ENCODE measurements at regions not wholly inside any gene's neighbourhood (a gene's known extent, or its start where the extent isn't known, plus 50 kb on each side); places are given as distances from the start of the nearest gene placed in this dataset.
"Not testable (repeated sequence)": the region's sequence is repeated elsewhere in the genome, so short reads cannot be mapped to it uniquely, and the experiment has no call there.

DNA sequence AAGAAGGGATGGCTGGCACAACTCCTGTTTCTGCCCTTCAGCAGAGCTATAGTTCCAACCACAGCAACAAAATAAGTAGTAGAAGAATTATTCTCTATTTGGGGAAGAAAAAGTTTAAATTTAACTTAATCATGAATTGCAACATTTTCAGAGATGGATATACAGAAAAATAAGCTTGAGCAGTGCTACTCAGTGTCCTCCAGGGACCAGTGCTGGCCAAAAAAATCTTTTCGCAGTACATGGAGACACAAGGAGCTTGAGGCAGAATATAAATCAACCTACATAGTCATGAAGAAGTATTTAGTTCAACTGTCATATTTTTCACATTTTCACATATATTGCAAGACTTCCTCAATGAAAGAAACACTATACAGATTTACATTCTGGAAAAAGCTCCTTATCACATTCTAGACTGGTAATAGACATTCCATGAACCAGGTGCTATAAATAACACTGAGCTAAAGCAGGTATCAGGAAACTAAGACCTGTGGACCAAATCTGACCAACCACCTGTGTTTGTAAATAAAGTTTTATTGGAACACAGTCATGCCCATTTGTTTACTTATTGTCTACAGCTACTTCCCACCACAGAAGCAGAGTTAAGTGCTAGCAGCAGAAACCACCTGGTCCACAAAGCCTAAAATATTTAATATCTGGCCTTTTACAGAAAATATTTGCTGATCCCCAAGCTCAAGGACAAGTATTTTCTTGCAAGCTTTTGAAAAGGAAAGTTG is 101.9 kb downstream of the RGS21 start:
- no peak for DNase-seq

DNA sequence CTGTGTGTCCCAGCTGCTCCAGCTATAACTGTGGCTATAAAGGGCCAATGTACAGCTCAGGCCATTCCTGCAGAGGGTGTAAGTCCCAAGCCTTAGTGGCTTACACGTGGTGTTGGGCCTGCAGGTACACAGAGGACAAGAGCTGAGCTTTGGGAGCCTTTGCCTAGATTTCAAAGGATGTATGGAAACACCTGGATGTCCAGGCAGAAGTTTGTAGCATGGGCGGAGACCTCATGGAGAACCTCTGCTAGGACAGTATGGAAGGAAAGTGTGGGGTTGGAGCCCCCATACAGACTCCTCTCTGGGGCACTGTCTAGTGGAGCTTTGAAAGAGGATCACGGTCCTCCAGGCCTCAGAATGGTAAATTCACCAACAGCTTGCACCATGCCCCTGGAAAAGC is 113.9 kb downstream of the RGS21 start:
- no peak for DNase-seq

DNA sequence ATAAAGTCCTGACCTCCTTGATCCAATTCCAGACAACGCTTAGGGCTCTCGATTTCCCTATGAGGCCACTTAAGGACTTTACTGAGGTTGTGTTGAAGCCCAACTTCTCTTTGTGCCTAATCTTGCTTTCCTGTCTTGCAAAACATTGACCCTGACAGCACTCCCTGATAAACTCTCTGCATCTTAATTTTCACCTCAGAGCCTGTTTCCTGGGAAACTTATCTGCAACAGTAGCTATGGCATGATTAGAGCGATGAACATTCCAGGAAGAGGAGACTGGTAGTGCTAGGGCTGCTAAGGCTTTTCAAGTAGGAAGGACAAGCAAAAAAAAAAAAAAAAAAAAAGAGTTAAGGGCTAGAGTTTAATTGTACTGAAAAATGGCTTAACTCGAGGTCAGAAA is 118.9 kb downstream of the RGS21 start:
- no peak for DNase-seq

GRCh38 chr1:192436441-192437078 is 119.8 kb downstream of the RGS21 start:
- DNase-seq, result no peak

DNA sequence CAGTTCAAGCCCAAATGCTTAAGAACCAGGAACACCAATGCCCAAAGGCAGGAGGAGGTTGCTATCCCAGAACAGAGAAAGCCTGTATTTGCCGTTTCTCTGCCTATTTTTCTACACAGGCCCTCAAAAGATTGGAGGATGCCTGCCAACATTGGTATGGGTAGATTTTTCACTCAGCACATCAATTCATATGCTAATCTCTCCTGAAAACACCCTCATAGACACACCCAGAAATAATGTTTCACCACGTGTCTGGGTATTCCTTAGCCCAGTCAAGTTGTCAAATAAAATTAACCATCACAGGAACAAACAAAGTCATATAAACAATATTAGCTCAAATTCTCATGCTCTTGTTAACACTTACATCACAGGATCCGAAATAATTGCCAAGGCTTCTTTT is 121.9 kb downstream of the RGS21 start:
- DNase-seq, result no peak

DNA sequence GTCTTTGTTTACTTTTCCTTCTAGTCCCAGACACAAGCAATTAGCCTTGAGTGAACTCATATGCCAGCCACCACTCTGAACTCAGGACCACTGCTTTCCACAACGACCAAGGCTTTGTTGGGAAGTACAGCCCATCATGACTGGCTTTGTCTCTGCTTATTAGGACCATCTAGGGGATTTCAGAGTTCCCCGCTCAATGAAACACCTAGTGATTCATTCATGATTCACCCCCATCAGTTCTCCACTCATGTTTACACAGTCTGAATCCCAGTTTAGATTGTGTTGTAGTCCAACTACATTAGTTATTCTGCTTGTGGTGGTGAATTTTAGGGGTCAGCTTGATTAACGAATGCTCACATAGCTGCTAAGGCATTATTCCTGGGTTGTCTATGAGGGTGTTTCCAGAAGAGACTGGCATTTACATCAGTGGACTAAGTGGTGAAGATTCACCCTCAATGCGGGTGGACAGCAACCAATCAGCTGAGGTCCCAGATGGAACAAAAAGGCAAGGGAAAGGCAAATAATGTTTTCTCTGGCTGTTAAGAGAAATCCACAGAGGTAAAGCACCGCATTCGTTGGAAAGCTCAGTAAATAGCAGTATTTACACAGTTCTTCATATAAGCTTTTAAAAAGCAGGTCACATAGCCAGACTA is 122.7 kb downstream of the RGS21 start:
- peak; percentile 91 for DNase-seq

DNA sequence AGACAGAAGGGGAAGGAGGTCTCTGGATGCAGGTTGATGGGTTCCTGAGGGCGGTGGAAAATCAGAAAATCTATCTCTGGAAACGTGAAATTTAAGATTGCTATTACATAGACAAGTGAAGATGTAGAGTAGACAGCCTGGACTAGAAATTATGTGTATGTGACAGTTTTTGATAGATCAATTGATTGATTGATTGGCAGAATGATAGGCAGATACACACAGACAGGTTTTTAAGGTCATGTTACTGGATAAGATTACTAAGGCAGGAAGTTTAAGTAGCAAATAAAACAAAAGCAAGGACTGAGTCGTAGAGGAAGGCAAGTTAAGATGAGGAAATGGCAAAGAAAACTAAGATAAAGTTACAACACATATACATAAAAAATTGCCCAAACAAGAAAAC is 124.7 kb downstream of the RGS21 start:
- DNase-seq, result no peak

GRCh38 chr1:192442736-192443135 is 125.9 kb downstream of the RGS21 start:
- peak; percentile 18 for DNase-seq

DNA sequence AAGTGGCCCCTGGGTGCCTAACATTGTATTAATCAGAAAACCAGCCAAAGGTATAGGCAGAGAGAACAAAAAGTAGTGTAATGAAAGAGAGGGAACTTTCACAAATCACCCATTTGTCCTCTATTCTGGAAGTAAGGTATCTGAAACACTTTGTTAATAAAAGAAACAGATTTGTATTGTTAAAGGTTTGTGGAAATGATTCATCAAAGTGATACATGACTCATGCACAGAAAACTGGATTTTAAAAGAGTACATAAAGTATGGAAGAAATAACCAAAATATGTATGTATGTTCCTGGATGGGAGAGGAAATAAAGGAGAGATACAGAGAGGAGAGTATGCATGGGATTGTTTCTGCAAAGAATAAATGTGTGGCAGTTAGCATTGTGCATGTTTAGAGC is 126.8 kb downstream of the RGS21 start:
- DNase-seq, result peak; percentile 50

DNA sequence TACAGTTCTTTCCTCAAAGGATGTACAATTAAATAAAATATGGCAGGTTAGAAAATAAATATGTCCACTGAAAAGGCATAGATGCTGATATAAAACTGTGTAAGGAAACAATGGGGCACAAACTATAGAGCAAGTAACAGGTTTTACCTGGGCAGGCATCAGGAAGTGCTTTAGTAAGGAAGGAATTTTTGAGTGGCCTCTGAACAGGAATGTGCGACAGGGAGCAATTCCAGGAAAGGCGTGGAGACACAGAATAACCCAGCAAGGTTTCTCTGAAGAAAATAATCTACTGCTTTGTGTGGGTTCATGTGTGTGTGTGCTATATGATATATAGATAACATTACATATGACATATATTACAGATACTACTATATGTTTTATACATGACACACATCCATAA is 128.4 kb downstream of the RGS21 start:
- DNase-seq, result no peak

DNA sequence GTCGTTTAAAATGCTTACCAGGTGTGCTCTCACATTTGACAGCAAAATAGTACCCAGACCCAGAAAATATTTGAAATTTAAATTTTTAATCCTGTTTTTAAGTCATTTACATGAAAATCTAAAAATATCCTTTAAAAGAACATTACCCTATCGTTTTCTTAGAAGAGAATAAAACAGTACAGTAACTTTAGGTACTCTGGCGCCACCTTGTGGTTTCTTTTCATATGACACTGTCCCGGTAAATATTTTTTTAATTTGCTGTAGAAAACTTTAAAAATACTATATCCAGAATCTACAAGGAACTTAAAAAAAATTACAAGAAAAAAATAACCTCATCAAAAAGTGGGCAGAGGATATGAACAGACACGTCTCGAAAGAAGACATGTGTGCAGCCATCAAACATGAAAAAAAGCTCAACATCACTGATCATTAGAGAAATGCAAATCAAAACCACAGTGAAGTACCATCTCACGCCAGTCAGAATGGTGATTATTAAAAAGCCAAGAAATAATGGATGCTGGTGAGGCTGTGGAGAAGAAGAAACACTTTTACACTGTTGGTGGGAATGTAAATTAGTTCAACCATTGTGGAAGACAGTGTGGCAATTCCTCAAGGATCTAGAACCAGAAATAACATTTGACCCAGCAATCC is 129.2 kb downstream of the RGS21 start:
- peak; percentile 45 for DNase-seq

DNA sequence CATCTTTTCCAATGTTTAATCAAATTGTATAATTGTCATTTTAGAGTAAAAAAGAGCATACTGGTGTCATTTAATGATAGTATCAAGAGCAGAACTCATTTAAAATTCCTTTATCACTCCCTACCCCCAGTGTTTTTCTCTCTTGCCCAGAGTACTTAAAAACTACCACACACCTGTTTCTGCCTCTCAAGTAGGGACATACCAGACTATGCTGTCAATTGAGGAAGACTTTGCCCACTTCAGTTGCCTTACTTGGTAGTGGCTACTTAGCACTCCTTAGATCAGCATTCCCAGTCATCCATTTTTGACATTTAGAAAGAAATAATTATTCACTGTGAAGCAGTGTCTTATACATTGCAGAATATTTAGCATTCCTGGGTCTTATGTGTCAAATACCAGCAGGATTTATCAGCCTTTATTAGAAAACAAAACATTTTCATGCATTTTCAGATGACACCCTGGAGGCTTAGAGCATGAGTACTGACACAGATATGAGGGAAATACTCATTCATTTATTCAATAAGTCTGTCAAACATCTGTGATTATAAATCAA is 127.5 kb upstream of the RGS1 start:
- peak; percentile 78 for DNase-seq

DNA sequence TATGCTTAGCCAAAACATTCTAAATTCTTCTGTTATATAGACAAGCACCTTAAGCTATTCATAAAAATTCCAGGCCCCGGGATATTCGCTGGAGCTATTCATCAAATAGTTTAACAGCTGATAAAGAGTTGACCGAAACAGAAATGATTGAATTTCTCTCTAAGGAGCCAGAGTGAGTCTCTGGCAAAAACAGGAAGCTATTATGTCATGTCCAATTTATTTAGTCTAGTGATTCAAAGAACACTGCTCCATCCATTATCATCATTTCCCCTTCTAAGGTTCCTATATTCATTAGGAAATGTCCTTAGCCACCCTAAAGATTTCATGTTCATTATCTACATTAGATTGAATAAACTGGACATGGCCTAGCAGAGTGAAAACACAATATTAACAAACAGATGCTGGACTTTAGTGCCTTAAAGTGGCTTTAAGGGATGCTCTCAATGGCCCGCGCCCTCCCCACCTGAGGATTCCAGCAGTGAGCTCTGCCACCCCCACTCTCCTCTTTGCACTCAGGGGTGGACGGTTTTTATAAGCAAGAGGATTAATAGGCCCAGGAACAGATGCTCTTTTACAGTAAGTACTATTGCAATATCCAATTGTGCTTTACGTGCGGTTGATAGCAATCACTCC is 122.1 kb upstream of the RGS1 start:
- DNase-seq, result peak; percentile 35

DNA sequence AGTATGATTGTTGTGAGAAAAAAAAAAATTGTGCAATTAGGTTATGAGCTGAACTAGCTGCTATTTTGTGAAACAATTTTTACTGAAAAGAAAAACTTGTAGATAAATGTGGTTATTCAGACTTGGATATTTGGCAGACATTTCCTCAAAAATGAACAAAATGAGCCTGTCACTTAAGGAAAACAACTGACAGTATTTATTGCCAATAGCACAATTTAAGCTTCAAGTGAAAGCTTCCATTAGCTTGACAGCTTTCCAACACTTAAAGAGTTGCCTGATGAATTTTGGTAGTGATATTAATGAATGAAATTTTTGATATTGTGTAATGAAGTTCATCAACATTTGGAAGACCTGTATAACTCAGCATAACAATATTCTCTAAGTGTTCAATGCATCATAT is 116.1 kb upstream of the RGS1 start:
- no peak for DNase-seq

DNA sequence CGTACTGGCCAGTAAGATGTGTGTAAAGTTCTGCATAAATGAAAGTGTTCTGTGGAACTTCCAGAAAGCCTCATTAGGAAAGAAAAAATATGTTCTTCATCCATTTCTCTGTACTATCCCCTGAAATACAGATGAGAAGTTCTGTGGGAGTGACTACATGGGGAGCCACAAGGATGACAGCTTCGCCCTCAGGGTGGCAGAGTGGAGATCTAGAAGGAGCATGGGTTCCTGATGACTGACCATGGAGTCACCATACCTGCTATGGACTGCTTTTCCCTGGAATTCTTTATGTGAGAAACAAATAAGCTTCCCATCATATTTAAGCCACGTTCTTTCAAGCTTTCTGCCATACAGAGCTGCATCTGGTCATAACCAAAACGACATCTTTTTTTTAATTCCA is 113.9 kb upstream of the RGS1 start:
- no peak for DNase-seq

GRCh38 chr1:192462616-192463015 is 113.0 kb upstream of the RGS1 start:
- no peak for DNase-seq

DNA sequence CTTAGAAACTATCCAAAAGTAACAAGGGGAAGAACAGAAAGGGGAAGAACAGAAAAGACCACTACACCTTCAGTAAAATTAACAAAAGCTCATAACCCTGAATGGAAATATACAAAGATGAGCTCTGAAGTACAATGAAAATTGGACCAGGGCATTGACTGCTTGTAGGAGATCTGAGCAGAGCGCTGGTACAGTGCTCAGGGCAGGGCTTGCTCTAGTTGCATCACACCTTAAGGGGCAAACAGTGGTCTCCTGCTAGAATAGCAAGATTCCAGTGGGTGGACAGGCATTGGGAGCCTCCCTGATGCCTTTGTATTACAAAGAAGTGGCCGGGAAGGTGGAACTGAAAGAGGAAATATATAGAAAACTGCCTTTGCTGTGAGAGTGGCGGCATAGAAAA is 111.9 kb upstream of the RGS1 start:
- DNase-seq, result no peak

DNA sequence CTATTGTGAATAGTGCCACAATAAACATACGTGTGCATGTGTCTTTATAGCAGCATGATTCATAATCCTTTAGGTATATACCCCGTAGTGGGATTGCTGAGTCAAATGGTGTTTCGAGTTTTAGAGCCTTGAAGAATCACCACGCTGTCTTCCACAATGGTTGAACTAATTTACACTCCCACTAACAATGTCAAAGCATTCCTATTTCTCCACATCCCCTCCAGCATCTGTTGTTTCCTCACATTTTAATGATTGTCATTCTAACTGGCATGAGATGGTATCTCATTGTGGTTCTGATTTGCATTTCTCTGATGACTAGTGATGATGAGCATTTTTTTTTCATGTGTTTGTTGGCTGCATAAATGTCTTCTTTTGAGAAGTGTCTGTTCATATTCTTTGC is 110.4 kb upstream of the RGS1 start:
- not testable (repeated sequence) for DNase-seq

- peak; percentile 29 for DNase-seq
Observed at GRCh38 chr1:192474080-192474683, 101.4 kb upstream of the RGS1 start.

- no peak for DNase-seq
Observed at GRCh38 chr1:192475329-192475728, 100.2 kb upstream of the RGS1 start.

GRCh38 chr1:192475970-192476369 is 99.6 kb upstream of the RGS1 start:
- no peak for DNase-seq

DNA sequence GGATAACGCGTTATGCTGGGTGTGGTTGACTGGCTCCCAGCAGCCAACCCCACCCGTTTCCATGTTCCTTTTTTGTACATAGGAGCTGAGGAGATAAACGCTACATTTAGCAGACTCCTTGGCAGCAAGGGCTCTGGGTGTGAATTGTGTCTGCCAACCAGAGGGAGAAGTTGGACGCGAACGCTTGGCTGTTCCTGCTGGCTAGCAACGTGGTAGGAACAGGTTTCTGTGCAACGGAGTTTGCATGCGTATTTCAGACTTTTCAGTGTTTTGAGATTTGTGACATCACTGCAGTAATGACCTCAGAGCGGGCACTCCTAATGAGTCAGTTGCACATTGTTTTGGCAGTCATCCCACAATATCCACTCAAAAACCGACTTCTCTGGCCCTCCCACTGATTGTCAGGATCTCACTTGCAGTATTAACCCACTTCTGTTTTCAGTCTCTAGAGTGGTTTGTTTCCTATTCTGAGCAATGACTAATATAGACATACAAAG is 98.7 kb upstream of the RGS1 start:
- no peak for DNase-seq

Data from fibroblast of skin of back (primary cell).